Left renal pelvis (tissue), 4 donors: ENCODE measurements at regions not wholly inside any gene's neighbourhood (a gene's known extent, or its start where the extent isn't known, plus 50 kb on each side); places are given as distances from the start of the nearest gene placed in this dataset.
"Not testable (repeated sequence)": the region's sequence is repeated elsewhere in the genome, so short reads cannot be mapped to it uniquely, and the experiment has no call there.

Experiments
- DNase-seq, 4 donors: peaks; one replicate each; pipeline ENCODE4 v3.0.0-alpha.2; 2013; ENCODE audit warnings: low read depth in 4 of 4, low spot score in 3 of 4

DNA sequence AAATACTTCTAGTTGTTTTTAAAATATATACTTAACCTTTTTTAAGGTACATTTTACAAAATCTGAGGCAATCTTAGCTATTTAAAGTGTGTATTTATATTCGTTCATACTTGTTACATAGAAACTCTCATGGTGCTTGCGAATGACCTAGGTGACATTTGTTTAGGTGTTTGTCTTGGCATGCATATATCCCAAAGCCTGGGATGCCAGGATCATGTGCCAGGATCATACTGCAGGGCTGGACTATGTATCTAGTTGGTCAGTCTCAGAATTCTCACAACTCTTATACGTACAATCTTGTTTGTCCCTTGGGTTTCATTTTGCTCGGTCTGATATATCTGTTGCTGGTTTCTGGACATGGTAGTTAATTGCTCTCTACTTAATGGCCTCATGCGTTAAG lies 109.9 kb upstream of the WIPF3 start:
- not testable (repeated sequence) for DNase-seq

DNA sequence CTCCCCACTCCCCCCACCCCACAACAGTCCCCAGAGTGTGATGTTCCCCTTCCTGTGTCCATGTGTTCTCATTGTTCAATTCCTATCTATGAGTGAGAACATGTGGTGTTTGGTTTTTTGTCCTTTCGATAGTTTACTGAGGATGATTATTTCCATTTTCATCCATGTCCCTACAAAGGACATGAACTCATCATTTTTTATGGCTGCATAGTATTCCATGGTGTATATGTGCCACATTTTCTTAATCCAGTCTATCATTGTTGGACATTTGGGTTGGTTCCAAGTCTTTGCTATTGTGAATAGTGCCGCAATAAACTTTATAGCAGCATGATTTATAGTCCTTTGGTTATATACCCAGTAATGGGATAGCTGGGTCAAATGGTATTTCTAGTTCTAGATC lies 106.6 kb upstream of the WIPF3 start:
- DNase-seq = not testable (repeated sequence)

DNA sequence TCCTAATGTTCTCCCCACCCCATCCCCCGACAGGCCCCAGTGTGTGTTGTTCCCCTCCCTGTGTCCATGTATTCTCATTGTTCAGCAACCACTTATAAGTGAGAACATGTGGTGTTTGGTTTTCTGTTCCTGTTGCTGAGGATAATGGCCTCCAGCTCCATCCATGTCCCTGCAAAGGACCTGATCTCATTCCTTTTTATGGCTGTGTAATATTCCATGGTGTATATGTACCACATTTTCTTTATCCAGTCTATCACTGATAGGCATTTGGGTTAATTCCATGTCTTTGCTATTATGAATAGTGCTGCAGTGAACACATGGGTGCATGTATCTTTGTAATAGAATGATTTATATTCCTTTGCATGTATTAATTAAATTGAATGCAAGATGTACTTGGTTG lies 104.8 kb upstream of the WIPF3 start:
- not testable (repeated sequence) for DNase-seq

DNA sequence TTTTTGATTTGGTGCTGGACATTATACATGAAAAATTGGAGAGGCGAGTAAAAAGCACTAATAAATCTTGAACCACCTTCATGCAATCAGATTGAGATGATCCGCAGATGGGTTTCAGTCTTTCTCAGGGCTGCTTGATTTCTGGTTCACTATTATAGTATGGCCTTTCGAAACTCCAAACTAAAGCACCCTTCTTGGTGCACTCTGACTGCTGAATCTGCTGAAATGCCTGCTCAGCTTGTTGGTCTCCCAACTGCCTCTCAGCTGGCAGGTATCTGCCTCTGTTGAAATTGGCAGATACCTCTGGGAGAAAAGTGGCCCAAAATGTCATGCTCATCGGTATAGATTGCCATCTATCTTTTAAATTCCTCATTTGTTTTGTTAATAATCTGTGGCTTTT lies 102.5 kb upstream of the WIPF3 start:
- not testable (repeated sequence) for DNase-seq

DNA sequence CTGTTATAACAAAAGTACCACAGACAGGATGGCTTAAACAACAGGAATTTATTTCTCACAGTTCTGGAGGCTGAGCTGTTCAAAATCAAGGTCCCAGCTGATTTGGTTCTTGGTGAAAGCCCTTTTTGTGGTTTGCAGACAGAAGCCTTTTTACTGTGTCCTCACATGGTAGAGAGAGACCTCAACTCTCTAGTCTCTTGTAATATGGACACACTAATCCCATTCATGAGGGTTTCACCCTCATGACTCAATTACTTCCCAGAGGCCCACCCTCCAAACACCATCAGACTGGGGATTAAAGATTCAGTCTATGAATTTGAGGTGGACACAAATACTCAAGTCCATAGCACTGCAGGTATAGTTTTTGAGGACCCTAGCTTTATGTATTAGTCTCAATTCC lies 97.3 kb upstream of the WIPF3 start:
- not testable (repeated sequence) for DNase-seq

DNA sequence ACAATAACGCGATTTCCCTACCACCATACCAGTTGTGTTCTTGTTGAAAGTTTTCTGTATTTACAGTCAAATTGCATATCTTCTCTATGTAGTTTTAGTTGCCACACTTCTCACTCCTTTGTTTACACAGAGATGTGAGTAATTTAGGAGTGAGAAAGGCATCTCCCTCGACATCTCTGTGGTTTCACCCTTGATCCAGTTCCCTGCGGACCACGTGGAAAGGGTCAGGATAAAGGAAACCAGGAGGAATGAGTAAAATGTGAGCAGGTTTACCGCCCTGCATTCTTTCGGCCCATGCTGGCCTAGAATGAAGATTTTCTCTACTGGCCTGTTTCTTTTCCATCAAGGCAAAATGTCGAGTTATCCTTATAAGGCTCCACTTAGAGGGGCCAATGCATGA lies 83.2 kb upstream of the WIPF3 start:
- not testable (repeated sequence) for DNase-seq

DNA sequence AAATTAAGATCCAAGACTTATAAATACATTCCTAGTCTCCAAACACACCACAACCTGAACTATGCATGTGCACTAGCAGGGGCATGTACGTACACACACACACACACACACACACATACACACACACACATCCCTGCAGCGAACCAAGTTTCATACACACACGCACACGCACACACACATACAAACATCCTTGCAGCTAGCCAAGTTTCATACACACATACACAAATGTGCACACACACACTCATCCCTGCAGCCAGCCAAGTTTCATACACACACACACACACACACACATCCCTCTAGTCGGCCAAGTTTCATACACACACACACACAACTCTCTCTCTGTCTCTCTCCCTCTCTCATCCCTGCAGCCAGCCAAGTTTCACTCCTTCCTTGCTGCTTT lies 82.7 kb upstream of the WIPF3 start:
- no peak for DNase-seq

DNA sequence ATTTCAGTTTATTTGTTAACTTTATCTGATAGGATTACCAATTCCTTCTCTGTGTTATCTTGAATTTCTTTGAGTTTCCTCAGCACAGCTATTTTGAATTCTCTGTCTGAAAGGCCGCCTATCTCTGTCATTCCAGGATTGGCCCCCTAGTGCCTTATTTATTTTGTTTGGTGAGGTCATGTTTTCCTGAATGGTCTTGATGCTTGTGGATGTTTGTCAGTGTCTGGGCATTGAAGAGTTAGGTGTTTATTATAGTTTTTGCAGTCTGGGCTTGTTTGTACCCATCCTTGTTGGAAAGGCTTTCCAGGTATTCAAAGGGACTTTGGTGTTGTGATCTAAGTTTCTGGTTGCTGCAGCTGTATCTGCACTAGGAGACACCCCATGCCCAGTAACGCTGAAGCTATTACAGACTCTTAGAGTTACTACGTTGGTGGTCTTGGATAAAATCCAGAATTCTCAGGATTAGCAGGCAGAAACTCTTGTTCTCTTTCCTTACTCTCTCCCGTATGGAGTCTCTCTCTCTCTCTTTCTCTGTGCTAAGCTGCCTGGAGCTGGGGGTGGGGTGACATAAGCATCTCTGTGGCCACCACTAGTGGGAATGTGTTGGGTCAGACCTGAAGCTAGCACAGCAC lies 76.7 kb upstream of the WIPF3 start:
- not testable (repeated sequence) for DNase-seq

DNA sequence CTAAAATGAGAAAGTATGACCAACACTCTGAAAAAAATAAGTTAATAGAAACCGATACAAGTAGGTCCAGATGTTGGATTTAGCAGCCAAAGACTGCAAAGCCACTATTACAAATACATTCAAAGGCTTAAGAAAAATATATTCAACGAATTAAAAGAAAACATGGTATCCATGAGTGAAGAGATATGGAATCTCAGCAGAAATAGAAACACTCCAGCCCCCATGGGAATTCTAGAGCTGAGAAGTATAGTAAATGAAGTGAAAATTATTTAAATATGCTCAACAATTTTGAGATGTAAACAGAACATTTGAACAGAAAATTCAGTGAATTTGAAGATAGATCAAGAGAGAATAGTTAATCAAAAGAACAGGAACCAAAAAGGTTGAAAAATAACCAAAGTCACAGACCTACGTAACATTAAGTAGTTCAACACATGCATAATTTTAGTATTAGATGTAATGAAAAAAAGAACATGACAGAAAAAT lies 72.0 kb upstream of the WIPF3 start:
- no peak for DNase-seq

DNA sequence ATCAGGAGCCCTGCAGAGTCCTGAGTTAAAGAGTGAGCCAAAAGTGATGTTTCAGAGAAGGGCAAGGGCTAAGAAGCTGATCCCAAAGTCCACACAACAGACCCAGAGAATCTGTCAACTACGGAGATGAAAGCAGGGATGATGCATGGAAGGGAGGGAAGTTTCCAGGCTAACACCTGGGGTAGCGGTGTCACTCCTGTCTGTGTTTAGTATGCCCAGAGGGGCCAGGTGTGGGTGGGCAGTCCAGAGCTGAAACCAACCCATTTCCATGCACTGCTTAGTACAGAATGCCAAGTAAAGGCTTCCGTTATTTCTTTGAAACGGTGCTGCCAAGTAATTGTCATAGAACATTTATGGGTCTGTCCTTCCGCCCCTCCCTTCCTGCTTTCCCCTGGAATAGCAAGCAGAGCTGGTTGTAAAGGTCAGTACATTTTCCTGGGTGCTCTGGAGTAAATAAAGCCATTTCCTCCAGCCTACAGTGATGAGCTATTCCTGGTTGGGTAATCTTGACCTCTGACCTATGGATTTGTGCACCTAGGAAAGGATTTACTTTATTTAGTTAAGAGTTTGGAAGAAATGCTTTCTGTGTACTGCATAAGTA lies 58.6 kb upstream of the WIPF3 start:
- DNase-seq = not testable (repeated sequence)

DNA sequence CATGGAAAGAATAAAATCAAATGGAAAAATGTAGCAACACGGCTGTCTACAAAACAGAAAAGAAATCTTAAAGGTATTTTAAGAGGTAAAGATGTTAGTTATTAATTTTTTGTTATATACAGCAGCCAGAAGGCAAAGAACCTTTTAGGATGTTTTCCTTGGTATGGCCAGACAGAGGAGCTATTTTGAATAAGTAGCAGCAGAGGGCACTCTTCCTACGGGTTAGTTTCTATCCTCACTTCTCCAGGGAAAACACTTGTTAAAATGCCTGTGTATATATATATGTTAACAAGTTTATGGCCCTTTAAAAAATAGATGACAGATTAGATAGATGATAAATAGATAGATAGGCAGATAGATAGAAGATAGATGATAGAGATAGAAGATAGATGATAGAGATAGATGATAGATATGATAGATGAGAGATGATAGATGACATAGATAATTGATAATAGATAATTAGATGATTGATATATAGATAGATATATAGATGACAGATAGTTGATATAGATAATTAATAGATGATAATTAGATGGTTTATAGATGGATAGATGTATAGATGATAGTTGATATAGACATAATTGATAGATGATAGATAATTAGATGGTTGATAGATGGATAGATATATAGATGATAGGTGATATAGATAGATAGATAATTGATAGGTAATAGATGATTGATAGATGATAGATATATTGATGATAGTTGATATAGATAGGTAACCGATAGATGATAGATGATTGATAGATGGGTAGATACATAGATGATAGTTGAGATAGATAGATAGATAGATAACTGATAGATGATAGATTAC lies 57.8 kb upstream of the WIPF3 start:
- no peak for DNase-seq

DNA sequence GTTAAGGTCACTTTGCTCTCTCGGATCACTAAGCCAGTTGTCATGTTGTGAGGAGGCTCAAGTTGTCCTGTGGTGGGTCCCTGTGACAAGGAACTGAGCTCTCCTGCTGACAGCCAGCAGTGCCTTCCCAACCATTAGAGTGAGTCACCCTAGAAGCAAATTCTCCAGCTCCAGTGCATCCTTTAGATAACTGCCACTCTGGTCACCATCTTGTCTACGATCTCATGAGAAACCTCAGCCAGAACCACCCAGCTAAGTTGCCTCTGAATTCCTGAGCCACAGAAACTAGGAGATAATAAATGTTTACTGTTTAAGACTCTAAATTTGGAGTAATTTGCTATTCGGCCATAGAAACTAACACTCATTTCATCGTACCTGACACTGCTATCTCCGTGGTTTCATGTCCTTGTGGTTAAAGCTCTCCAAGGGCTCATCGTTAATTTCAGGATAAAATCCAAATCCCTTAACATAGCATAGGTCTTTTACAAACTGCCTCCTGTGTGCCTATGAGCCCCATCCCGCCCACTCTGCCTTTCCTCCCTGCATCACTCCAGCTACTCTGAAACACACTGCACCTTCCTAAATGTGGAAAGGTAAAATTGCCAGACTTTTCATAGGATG lies 56.5 kb upstream of the WIPF3 start:
- no peak for DNase-seq

DNA sequence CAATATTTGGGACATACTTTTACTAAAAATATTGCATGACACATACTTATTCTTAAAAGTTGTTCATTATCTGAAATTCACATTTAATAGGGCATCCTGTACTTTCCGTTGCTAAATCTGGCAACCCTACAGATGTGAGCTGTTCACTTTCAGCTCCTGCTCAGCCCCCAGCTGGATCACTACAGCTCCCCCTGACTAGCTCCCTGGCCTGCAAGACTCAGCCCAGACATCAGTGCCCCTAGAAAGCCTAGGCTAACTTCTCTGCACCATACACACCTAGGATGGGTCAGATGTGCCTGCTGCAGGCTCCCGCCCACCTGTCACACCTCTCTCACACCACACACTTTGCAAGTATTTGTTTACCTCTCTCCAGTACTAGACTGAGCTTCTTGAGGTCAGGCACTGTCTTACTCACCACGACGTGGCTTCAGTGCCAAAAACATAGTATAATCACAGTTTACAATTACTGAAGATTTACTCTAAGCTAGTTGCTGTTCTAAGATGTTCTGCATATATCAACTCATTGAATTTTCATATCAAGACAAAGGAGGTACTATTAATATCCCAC lies 55.9 kb upstream of the WIPF3 start:
- DNase-seq = not testable (repeated sequence)

DNA sequence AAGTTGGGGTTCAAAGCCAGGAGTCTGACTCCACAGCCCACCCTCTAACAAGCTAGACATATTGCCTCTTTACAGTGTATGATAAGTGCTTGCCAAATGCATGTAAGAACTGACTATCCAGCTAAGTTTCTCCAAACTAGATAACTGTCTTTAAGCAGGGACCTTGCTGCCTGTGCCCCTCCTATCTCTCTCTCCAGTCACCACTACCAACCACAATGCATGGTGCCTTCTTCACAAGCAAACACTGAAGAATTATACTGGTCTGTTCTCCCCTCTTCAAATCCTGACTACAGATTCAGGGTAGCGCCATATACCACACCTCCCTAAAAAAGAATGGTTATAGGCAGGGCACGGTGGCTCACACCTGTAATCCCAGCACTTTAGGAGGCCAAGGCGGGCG lies 55.3 kb upstream of the WIPF3 start:
- DNase-seq = not testable (repeated sequence)

DNA sequence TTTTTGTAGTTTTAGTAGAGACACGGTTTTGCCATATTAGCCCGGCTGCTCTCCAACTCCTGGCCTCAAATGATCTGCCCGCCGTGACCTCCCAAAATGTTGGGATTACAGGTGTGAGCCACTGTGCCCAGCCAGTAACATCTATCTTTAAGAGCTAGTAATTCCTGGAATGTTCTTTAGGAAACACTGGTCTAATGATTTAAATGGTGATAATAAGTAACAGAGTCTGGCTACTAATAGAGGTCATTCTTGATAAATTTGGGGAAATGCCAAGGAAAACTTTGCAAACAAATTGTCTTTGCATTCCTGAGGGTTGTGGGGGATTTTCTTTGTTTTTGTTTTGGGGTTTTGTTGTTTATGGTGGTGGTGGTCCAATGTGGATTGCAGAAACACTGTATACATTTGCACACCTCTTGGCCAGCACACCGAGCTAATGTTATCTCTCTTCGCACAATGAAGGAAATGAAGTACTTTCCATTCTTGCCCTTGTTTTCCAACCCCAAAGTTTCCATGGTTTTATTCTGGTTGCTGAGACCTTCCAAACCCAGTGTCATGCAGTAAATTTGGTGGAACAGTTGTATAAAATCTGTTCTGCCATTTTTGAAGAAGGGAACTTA lies 51.3 kb upstream of the WIPF3 start:
- no peak for DNase-seq
